DOHH2 (cell line): ENCODE measurements at regions not wholly inside any gene's neighbourhood (a gene's known extent, or its start where the extent isn't known, plus 50 kb on each side); places are given as distances from the start of the nearest gene placed in this dataset.

Source experiments
- H3F3A ChIP-seq: fragments of 200-600 bp; sonication (generic), shearing (Covaris generic); 2 replicates; pipeline ENCODE4 v1.6.0; 2016; ENCODE audit warnings: antibody characterized with exemption, mild to moderate bottlenecking; ENCODE audit not compliant: control insufficient read depth, insufficient read depth
- H3K27ac ChIP-seq: fragments of 200-600 bp; sonication (generic); 2 replicates; pipeline ENCODE4 v1.5.1; 2014; ENCODE audit warnings: low read depth, mild to moderate bottlenecking, low read length, moderate library complexity
- H3K27me3 ChIP-seq: fragments of 200-600 bp; sonication (generic); 2 replicates; pipeline ENCODE4 v1.6.1; 2014; ENCODE audit warnings: mild to moderate bottlenecking, low read length, mixed read lengths; ENCODE audit not compliant: control insufficient read depth
- H3K36me3 ChIP-seq: fragments of 200-600 bp; sonication (generic); 2 replicates; pipeline ENCODE4 v1.6.1; 2014; ENCODE audit warnings: mild to moderate bottlenecking, low read length, moderate library complexity, mixed read lengths; ENCODE audit not compliant: control insufficient read depth
- H3K4me1 ChIP-seq: fragments of 200-600 bp; sonication (generic); 2 replicates; pipeline ENCODE4 v1.6.1; 2014; ENCODE audit warnings: mild to moderate bottlenecking, low read length, mixed read lengths; ENCODE audit not compliant: control insufficient read depth
- H3K4me2 ChIP-seq: fragments of 200-600 bp; sonication (generic); 2 replicates; pipeline ENCODE4 v1.6.0; 2014; ENCODE audit warnings: mild to moderate bottlenecking, low read length, moderate library complexity
- H3K4me3 ChIP-seq: fragments of 200-600 bp; sonication (generic); 2 replicates; pipeline ENCODE4 v1.5.1; 2014; ENCODE audit warnings: mild to moderate bottlenecking, low read length, mixed read lengths
- H3K79me2 ChIP-seq: fragments of 200-600 bp; sonication (generic); 2 replicates; pipeline ENCODE4 v1.6.1; 2014; ENCODE audit warnings: mild to moderate bottlenecking, low read length, mixed read lengths; ENCODE audit not compliant: control insufficient read depth
- H3K9me2 ChIP-seq: fragments of 200-600 bp; sonication (generic); replicated peaks from 2 replicates; pipeline ENCODE4 v1.6.1; 2014; ENCODE audit warnings: mild to moderate bottlenecking, low read length, mixed read lengths; ENCODE audit not compliant: control insufficient read depth
- H3K9me3 ChIP-seq: fragments of 200-600 bp; sonication (generic); 2 replicates; pipeline ENCODE4 v1.6.1; 2014; ENCODE audit warnings: antibody characterized with exemption, low read length, mixed read lengths; ENCODE audit not compliant: control insufficient read depth, insufficient read depth
- H4K20me1 ChIP-seq: fragments of 200-600 bp; sonication (generic); 2 replicates; pipeline ENCODE4 v1.6.0; 2014; ENCODE audit warnings: low read depth, mild to moderate bottlenecking, antibody characterized with exemption, low read length, moderate library complexity; ENCODE audit not compliant: control insufficient read depth, insufficient read depth
- CTCF ChIP-seq: fragments of 200-600 bp; sonication (generic); IDR thresholded peaks from one replicate; pipeline ENCODE4 v1.5.1; 2014; ENCODE audit warnings: antibody characterized with exemption, mild to moderate bottlenecking, low read depth, low read length; ENCODE audit not compliant: poor library complexity, severe bottlenecking
- EZH2phosphoT487 ChIP-seq: fragments of 200-600 bp; sonication (generic); IDR thresholded peaks from 2 replicates; pipeline ENCODE4 v1.6.1; 2017; ENCODE audit warnings: borderline replicate concordance, mild to moderate bottlenecking, antibody characterized with exemption, low read length, moderate library complexity, mixed read lengths

- no peak overlapping the region for H3K4me3 ChIP-seq
- H3F3A ChIP-seq, result no peaks in the 10 kb centered on the region
- H3K4me1 ChIP-seq, result no peaks in the 10 kb centered on the region
- TF ChIP-seq EZH2phosphoT487, result no peak
- H3K27me3 ChIP-seq, result no peaks in the 10 kb centered on the region
- no peaks in the 10 kb centered on the region for H3K9me2 ChIP-seq
- H3K9me3 ChIP-seq, result peaks cover 5% of the 10 kb centered on the region; the same call in 1 of the 2 replicates
- no peak overlapping the region for H3K27ac ChIP-seq
- H3K79me2 ChIP-seq, result no peaks in the 10 kb centered on the region
- H4K20me1 ChIP-seq, result no peaks in the 10 kb centered on the region
- H3K36me3 ChIP-seq, result no peaks in the 10 kb centered on the region
- no peak overlapping the region for H3K4me2 ChIP-seq
These were observed 97.6 kb upstream of the NKX1-1 start for GRCh38 chr4:1503583-1504471.

- no peaks in the 10 kb centered on the region for H3K9me2 ChIP-seq
- H3F3A ChIP-seq, result no peaks in the 10 kb centered on the region
- no peaks in the 10 kb centered on the region for H3K36me3 ChIP-seq
- no peaks in the 10 kb centered on the region for H3K27me3 ChIP-seq
- no peaks in the 10 kb centered on the region for H4K20me1 ChIP-seq
- H3K4me3 ChIP-seq, result no peak overlapping the region
- peaks cover 5% of the 10 kb centered on the region; the same call in 1 of the 2 replicates for H3K9me3 ChIP-seq
- H3K79me2 ChIP-seq, result no peaks in the 10 kb centered on the region
- TF ChIP-seq EZH2phosphoT487, result no peak
- H3K4me1 ChIP-seq, result no peaks in the 10 kb centered on the region
- no peak overlapping the region for H3K27ac ChIP-seq
- no peak overlapping the region for H3K4me2 ChIP-seq
These were observed 96.7 kb upstream of the NKX1-1 start for GRCh38 chr4:1502976-1503375.

- Histone ChIP-seq H3F3A (no peaks in the 10 kb centered on the region), H3K27me3 (no peaks in the 10 kb centered on the region), H3K4me1 (no peaks in the 10 kb centered on the region), H3K79me2 (no peaks in the 10 kb centered on the region), H4K20me1 (no peaks in the 10 kb centered on the region), H3K9me2 (no peaks in the 10 kb centered on the region), H3K4me3 (no peak overlapping the region), H3K27ac (no peak overlapping the region), H3K4me2 (no peak overlapping the region), H3K36me3 (no peaks in the 10 kb centered on the region), H3K9me3 (peaks cover 5% of the 10 kb centered on the region; the same call in 1 of the 2 replicates)
- TF ChIP-seq CTCF, result no peak
- TF ChIP-seq EZH2phosphoT487, result no peak
These were observed 96.3 kb upstream of the NKX1-1 start for GRCh38 chr4:1502501-1502886.

- H3K4me3 ChIP-seq, result no peak overlapping the region
- no peaks in the 10 kb centered on the region for H4K20me1 ChIP-seq
- TF ChIP-seq CTCF, result no peak
- no peak for TF ChIP-seq EZH2phosphoT487
- H3F3A ChIP-seq, result no peaks in the 10 kb centered on the region
- peaks cover 5% of the 10 kb centered on the region; the same call in 1 of the 2 replicates for H3K9me3 ChIP-seq
- no peaks in the 10 kb centered on the region for H3K36me3 ChIP-seq
- no peak overlapping the region for H3K27ac ChIP-seq
- H3K9me2 ChIP-seq, result no peaks in the 10 kb centered on the region
- H3K27me3 ChIP-seq, result no peaks in the 10 kb centered on the region
- no peaks in the 10 kb centered on the region for H3K4me1 ChIP-seq
- H3K79me2 ChIP-seq, result no peaks in the 10 kb centered on the region
- no peak overlapping the region for H3K4me2 ChIP-seq
These were observed 95.7 kb upstream of the NKX1-1 start for GRCh38 chr4:1501754-1502500.
